Astrocyte (in vitro differentiated cells and primary cell): ENCODE measurements at regions not wholly inside any gene's neighbourhood (a gene's known extent, or its start where the extent isn't known, plus 50 kb on each side); places are given as distances from the start of the nearest gene placed in this dataset.

Experiments
- DNase-seq: peaks from one replicate; pipeline ENCODE4 v3.0.0-alpha.2; 2010; ENCODE audit warnings: low read depth
- FAIRE-seq: peaks from 2 replicates; lab custom pipeline; 2011; peaks lifted over from hg19 to GRCh38; lab: Jason Lieb, UNC
- H2AFZ ChIP-seq: 2 replicates; pipeline ENCODE4 v1.6.0; 2012; ENCODE audit warnings: low read depth, low read length, inconsistent platforms
- H3K27ac ChIP-seq: 2 replicates; pipeline ENCODE4 v1.5.1; 2011; ENCODE audit warnings: low read depth, low read length, inconsistent platforms
- H3K27me3 ChIP-seq: 2 replicates; pipeline ENCODE4 v1.6.0; 2011; ENCODE audit warnings: low read length, inconsistent platforms; ENCODE audit not compliant: insufficient read depth
- H3K36me3 ChIP-seq: 2 replicates; pipeline ENCODE4 v1.5.1; 2011; ENCODE audit warnings: low read length, inconsistent platforms; ENCODE audit not compliant: insufficient read depth
- H3K4me1 ChIP-seq: 2 replicates; pipeline ENCODE4 v1.5.1; 2011; ENCODE audit warnings: low read length, inconsistent platforms; ENCODE audit not compliant: insufficient read depth
- H3K4me2 ChIP-seq: 2 replicates; pipeline ENCODE4 v1.6.0; 2012; ENCODE audit warnings: low read length, inconsistent platforms
- H3K4me3 ChIP-seq: 2 replicates; pipeline ENCODE4 v1.5.1; 2011; ENCODE audit warnings: low read depth, mild to moderate bottlenecking, low read length, inconsistent platforms; ENCODE audit not compliant: insufficient read depth
- H3K79me2 ChIP-seq: 2 replicates; pipeline ENCODE4 v1.6.0; 2012; ENCODE audit warnings: mild to moderate bottlenecking, low read length, inconsistent platforms; ENCODE audit not compliant: insufficient read depth
- H3K9ac ChIP-seq: 2 replicates; pipeline ENCODE4 v1.6.0; 2012; ENCODE audit warnings: mild to moderate bottlenecking, low read length, inconsistent platforms
- H3K9me3 ChIP-seq: 2 replicates; pipeline ENCODE4 v1.5.1; 2012; ENCODE audit warnings: low read depth, mild to moderate bottlenecking, low read length, inconsistent platforms; ENCODE audit not compliant: insufficient read depth
- H4K20me1 ChIP-seq: 2 replicates; pipeline ENCODE4 v1.6.0; 2012; ENCODE audit warnings: low read length, inconsistent platforms; ENCODE audit not compliant: insufficient read depth
- H3K27ac Mint-ChIP-seq: one replicate; pipeline ENCODE4 v1.8.0; 2021; ENCODE audit warnings: mild to moderate bottlenecking, mixed read lengths; ENCODE audit not compliant: unreplicated experiment
- H3K27me3 Mint-ChIP-seq: one replicate; pipeline ENCODE4 v1.8.0; 2021; ENCODE audit warnings: low read depth, mixed read lengths; ENCODE audit not compliant: unreplicated experiment
- H3K36me3 Mint-ChIP-seq: one replicate; pipeline ENCODE4 v1.8.0; 2021; ENCODE audit warnings: low read depth, mixed read lengths; ENCODE audit not compliant: unreplicated experiment
- H3K4me1 Mint-ChIP-seq: one replicate; pipeline ENCODE4 v1.8.0; 2021; ENCODE audit warnings: low read depth, mixed read lengths; ENCODE audit not compliant: unreplicated experiment
- H3K4me3 Mint-ChIP-seq: one replicate; pipeline ENCODE4 v1.8.0; 2021; ENCODE audit warnings: mild to moderate bottlenecking, moderate library complexity, mixed read lengths; ENCODE audit not compliant: unreplicated experiment
- H3K9me3 Mint-ChIP-seq: one replicate; pipeline ENCODE4 v1.8.0; 2021; ENCODE audit warnings: mild to moderate bottlenecking, mixed read lengths; ENCODE audit not compliant: unreplicated experiment
- EZH2 ChIP-seq: IDR thresholded peaks from 2 replicates; pipeline ENCODE4 v1.6.1; 2012; ENCODE audit warnings: mild to moderate bottlenecking, low read length, inconsistent platforms; ENCODE audit not compliant: insufficient read depth
- TF ChIP-seq, protein P1 (sequence below): IDR thresholded peaks from 2 replicates; pipeline ENCODE4 v1.5.1; 2011; ENCODE audit warnings: low read depth, mild to moderate bottlenecking, inconsistent platforms, low read length, moderate library complexity; ENCODE audit not compliant: insufficient read depth

DNA sequence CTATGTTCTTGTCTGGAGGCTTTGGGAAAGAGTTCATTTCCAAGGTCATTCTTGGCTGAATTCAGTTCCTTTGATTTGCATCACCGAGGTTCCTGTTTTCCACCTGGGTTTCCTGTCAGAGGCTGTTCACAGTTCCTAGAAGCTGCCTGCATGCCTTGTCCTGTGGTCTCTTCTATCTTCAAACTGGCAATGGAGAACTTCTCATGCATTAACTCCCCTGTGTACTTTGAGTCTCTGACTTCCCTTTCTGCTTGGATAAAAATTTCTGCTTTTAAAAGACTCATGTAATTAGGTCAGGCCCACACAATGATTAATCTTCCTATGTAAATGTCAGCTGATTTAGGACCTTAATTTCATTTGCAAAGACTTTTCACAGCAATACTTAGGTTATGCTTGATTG, 499.3 kb upstream of the FANCL start:
- H3K27ac ChIP-seq = no peak overlapping the region
- H3K27me3 ChIP-seq = no peaks in the 10 kb centered on the region
- DNase-seq (no peak), FAIRE-seq (no peak)
- peaks cover 4% of the 10 kb centered on the region for H3K9me3 Mint-ChIP-seq
- H3K4me3 ChIP-seq = no peak overlapping the region
- no peaks in the 10 kb centered on the region for H3K9me3 ChIP-seq
- H3K27me3 Mint-ChIP-seq = no peaks in the 10 kb centered on the region
- H3K27ac Mint-ChIP-seq = no peak overlapping the region
- H3K36me3 ChIP-seq = no peaks in the 10 kb centered on the region
- no peak overlapping the region for H3K9ac ChIP-seq
- no peaks in the 10 kb centered on the region for H4K20me1 ChIP-seq
- no peaks in the 10 kb centered on the region for H3K79me2 ChIP-seq
- H3K4me2 ChIP-seq = no peak overlapping the region
- TF ChIP-seq, protein P1, sequence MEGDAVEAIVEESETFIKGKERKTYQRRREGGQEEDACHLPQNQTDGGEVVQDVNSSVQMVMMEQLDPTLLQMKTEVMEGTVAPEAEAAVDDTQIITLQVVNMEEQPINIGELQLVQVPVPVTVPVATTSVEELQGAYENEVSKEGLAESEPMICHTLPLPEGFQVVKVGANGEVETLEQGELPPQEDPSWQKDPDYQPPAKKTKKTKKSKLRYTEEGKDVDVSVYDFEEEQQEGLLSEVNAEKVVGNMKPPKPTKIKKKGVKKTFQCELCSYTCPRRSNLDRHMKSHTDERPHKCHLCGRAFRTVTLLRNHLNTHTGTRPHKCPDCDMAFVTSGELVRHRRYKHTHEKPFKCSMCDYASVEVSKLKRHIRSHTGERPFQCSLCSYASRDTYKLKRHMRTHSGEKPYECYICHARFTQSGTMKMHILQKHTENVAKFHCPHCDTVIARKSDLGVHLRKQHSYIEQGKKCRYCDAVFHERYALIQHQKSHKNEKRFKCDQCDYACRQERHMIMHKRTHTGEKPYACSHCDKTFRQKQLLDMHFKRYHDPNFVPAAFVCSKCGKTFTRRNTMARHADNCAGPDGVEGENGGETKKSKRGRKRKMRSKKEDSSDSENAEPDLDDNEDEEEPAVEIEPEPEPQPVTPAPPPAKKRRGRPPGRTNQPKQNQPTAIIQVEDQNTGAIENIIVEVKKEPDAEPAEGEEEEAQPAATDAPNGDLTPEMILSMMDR = no peak
- no peak for TF ChIP-seq EZH2
- no peaks in the 10 kb centered on the region for H3K36me3 Mint-ChIP-seq
- H3K4me1 Mint-ChIP-seq = no peaks in the 10 kb centered on the region
- H3K4me3 Mint-ChIP-seq = no peak overlapping the region
- no peaks in the 10 kb centered on the region for H3K4me1 ChIP-seq
- H2AFZ ChIP-seq = no peak overlapping the region

DNA sequence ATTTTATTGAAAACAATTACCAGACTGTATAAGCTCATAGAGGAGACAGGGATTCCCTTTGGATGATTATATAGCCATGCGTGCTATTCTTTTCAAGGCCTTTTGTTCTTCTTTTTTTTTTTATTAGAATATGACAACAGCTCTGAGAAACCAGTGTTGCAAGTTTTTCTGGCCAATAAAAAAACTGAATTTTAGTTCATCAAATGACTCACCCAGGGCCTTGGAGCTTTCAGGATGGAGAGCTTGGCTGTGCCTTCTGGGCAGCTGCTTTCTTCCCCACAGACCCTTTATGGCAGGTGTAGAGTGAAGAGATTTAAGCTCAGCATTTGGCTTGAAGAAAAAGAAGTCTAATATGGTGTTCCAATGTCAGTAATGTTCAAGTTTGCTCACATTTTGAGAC, 497.9 kb upstream of the FANCL start:
- no peak for FAIRE-seq
- Histone ChIP-seq H3K27ac (no peak overlapping the region), H3K79me2 (no peaks in the 10 kb centered on the region), H3K9me3 (no peaks in the 10 kb centered on the region), H3K4me3 (no peak overlapping the region), H3K27me3 (no peaks in the 10 kb centered on the region), H3K36me3 (no peaks in the 10 kb centered on the region), H3K4me1 (peaks cover 7% of the 10 kb centered on the region), H4K20me1 (no peaks in the 10 kb centered on the region), H3K9ac (no peak overlapping the region), H2AFZ (no peak overlapping the region), H3K4me2 (no peak overlapping the region)
- no peaks in the 10 kb centered on the region for H3K27me3 Mint-ChIP-seq
- H3K4me3 Mint-ChIP-seq = no peak overlapping the region
- TF ChIP-seq, protein P1 = no peak
- TF ChIP-seq EZH2 = no peak
- H3K36me3 Mint-ChIP-seq = no peaks in the 10 kb centered on the region
- no peak overlapping the region for H3K27ac Mint-ChIP-seq
- H3K4me1 Mint-ChIP-seq = peaks cover 6% of the 10 kb centered on the region
- H3K9me3 Mint-ChIP-seq = no peaks in the 10 kb centered on the region
- DNase-seq = no peak

- TF ChIP-seq, protein P1 = no peak
- no peak for TF ChIP-seq EZH2
- Mint-ChIP-seq H3K9me3 (no peaks in the 10 kb centered on the region), H3K27me3 (no peaks in the 10 kb centered on the region), H3K4me3 (no peak overlapping the region), H3K27ac (no peak overlapping the region), H3K4me1 (peaks cover 6% of the 10 kb centered on the region), H3K36me3 (no peaks in the 10 kb centered on the region)
- H3K36me3 ChIP-seq = no peaks in the 10 kb centered on the region
- H2AFZ ChIP-seq = no peak overlapping the region
- H4K20me1 ChIP-seq = no peaks in the 10 kb centered on the region
- H3K79me2 ChIP-seq = no peaks in the 10 kb centered on the region
- peaks cover 10% of the 10 kb centered on the region for H3K4me1 ChIP-seq
- H3K27me3 ChIP-seq = no peaks in the 10 kb centered on the region
- no peak for FAIRE-seq
- H3K27ac ChIP-seq = no peak overlapping the region
- H3K9ac ChIP-seq = no peak overlapping the region
- no peaks in the 10 kb centered on the region for H3K9me3 ChIP-seq
- DNase-seq = peak; percentile 18
- H3K4me3 ChIP-seq = no peak overlapping the region
- no peak overlapping the region for H3K4me2 ChIP-seq
Observed at GRCh38 chr2:58734365-58734764, 493.2 kb upstream of the FANCL start.
